HG03103 (cell line): ENCODE measurements at regions not wholly inside any gene's neighbourhood (a gene's known extent, or its start where the extent isn't known, plus 50 kb on each side); places are given as distances from the start of the nearest gene placed in this dataset.

Experiments used
- ATAC-seq: cut with Tn5 transposase; IDR thresholded peaks from one replicate; pipeline ENCODE4 v1.9.1; 2021; ENCODE audit warnings: low read depth; ENCODE audit not compliant: unreplicated experiment

DNA sequence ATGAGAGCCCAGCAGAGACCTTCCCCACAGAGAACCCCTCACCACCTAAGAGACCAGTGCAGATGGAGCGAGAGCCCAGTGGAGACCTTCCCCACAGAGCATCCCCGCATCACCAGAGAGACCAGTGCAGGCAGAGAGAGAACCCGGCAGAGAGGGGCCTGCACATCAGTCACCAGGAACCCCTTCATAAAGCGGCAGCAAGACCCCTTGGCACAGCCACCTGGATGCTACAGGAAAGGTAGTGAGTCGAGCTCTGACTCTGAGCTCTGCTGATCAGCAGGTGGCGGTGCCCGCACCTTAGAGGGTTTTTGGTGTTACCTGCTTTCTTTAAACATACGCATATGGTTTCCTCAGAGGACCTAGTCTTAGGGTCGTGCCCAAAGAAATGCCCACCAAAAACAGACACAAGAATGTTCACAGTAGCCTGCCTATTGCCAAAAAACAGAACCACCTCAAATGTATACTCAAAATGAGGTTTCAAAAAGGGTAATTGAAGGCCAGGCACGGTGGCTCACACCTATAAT, 678.7 kb downstream of the BRD1 start:
- ATAC-seq: no peak

DNA sequence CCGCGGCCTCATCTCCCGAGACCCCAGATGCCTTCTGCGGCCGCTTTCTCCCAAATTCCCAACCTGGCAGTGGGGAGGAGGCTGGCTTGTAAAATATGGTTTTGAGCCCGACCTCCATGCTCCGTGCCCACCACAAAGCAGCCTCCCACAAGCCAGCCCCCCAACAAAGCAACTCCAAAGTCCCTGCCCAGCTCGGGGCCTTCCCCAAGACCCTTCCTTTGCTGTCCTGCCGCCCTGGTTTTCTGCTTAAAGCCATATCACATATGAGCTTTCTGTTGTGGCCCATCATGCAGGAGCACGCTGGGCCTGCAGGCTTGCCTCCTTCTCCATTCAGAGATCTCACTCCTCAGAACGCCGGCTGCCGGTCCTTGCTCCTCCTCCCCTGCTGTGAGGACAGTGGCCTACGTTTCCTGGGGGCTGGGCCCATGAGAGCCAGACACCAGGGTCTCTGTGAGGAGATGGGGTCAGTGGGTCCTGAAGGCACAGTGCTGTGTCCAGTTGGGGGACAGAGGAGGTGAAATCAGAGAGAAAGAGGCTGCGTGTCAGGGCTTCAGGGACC, 680.0 kb downstream of the BRD1 start:
- no peak for ATAC-seq

DNA sequence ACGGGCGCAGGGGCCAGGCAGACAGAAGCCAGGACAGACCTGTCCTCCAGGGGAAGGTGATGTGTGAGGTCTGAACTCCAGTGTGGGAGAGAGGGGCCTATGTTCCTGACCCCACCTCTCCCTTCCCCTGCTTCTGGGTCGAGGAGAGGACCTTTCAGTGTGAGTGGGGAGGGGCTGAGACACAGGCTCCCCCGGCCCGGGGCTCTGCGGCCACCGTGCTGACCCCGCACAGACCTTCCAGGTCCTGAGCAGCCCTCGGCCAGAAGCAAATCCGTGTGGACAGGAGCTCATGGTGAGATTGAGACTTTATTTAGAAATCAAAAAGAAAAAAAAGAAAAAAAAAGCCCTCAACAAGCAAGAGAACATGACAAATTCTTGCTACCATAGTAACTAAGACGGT, 680.5 kb downstream of the BRD1 start:
- no peak for ATAC-seq

DNA sequence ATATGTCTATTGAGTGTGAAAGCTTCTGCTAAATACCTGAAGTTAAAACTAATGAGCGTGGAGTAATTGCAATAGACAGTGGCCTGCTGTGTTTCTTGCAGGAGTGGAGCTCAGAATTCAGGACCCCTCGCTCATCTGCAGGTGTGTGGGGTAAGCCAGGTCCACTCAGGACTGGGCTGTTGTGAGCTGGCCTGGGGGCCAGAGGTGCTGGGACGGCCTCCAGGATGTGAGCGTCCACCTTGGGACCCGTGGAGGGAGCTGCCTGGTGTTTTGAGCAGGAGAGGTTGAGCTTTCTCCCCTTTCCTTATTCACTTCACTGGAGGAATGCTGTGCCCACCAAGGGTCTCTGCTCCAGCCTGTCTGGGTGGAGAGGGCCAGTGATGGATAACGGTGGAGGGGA, 681.2 kb downstream of the BRD1 start:
- no peak for ATAC-seq

DNA sequence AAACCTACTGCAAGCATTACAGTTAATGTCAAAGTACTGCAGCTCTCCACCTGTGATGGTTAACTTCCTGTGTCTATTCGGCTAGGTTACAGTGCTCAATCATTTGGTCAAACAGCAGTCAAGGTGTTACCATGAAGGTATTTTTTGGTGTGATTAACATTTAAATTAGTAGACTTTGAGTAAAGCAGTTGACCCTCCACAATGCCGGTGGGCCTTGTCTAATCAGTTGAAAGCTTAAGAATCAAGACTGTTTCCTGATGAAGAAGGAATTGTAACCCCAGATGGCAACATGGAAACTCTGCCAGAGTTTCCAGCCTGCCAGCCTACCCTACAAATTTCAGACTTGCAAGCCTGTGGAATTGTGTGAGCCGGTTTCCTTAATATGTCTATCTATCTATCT, 683.9 kb downstream of the BRD1 start:
- no peak for ATAC-seq

DNA sequence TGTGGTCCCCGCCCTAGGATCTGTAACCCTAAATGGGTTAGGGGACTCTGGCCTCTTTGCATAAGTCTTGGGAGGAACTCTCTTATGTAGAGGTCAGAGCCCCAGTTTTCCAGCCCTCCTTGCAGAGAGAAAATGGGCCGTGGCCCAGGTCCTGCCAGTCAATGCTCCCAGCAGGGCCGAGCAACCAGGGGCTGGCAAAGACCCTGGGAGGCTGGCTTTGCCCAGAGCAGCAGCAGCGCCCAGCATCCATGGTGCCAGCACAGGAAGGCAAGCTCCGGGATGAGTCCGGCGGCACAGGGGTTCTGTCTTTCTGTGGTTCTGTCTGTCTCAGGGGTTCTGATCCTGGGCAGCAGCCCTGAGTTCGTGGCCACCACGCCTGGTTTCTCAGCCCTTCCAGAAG, 684.8 kb downstream of the BRD1 start:
- ATAC-seq: no peak

DNA sequence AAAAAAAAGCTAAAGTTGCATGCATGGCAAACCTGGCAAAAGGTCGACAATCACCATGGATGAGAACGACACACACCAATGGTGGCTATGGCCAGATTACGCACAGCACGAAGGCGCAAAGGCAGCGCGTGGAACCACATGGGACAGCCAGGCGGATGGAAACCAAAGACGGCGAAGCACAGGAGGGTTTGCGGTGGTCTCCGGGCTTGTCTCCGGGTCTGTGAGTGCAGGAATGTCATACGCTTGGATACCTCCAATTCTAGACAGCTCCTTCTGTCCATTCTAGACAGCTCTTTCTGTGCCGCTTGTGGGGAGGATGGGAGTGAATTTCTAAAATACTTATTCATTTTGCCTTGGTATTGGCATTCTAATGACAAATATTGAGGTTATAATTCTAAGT, 685.4 kb downstream of the BRD1 start:
- no peak for ATAC-seq

DNA sequence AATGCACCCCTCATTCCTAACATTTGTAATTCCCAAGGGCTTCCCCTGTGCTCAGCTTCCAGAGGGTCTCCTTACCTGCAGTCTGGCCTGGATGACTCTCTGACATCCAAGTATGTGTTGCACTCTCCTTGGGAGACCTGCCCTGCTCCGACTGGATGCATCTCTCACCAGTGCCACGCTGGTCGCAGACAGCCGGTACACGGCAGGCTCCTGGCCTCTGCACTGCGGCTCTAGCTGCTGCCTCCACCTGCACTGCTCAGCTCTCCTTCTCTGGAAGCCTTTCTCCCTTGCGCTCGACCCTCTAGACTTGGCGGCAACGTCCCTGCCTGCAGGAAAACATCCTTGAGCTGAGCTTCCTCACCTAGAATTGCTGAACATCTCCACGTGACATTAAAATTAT, 685.9 kb downstream of the BRD1 start:
- no peak for ATAC-seq

DNA sequence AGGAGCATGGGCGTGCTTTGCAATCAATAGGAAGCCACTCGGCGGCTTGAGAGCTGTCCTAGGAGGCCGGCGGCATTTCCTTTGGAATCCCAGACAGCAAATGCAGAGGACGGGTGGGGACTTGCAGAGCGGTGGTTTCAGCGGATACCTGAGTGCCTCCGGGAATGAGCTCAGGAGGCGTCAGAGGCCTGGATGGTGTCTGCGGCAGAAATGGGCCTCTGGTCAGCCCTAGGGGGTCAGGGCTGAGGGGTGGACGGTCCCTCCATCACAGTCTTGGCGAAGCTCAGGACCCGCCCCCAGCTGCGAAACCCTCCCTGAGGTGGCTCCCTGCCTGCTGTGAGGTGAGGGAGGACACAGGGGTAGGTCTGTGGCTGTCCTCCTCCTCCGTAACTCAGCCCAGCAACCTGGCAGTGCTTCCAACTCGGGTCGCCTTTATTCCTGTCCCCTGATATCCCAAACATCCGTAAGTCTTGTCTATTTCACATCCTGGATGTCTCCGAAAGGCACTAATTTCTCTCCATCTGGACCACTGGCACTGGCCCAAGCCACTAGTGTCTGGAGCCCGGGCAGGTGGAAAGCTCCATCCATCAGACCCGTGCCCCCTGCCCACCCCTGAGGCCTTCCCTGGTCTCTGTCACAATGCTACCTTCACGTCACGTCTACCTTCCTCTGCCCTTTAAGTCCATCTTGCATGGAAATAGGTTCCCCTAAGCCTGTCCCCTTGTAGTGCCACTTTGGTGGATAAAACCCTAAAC, 686.6 kb downstream of the BRD1 start:
- no peak for ATAC-seq

DNA sequence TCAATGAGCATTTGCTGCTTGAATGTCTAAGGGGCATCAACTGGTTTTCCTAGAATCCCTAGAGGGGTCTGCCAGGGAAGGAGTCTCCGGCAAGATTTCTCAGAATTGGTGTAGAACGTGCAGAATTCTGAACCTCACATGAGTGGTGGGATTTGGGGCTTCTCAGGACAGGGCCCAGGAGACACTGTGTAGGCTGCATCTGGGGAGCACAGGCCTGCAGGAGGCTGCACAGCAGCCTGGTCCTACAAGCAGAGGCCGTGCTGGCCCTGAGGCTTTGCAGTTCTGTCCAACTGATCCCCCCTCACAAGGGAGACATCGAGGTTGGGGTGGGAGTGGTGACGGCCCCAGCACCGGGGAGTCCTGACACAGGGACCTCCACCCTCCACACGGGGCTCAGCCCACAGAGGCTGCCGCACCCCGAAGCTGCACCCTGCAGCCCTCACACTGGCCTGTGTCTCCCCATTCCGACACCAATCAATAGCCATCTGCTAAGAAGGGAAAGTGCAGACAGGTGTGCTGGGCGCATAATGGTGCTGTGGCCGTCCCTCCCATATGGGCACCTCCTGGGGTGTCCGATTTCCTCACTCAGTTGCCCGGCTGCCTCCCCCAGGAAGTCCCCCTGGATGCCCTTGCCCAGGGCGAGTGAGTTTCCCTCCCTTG, 688.1 kb downstream of the BRD1 start:
- no peak for ATAC-seq

DNA sequence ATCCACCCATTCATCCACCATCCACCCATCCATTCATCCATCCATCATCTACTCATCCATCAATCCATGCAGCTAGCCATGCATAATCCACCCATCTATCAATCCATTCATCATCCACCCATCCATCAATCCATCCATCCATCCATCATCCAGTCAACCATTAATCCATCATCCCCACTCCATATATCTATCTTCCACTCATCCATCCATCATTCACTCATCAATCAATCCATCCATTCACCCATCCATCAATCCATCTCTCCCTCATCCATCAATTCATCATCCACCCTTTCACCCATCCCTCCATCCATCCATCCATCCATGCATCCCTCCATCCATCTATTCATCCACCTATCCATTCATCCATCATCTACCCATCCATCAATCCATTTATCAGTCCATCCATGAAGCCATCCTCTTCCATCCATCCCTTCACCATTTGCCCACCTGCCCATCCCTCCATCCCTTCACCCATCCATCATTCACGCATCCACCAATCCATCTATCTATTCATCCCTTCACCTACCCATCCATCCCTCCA, 689.4 kb downstream of the BRD1 start:
- ATAC-seq: no peak

DNA sequence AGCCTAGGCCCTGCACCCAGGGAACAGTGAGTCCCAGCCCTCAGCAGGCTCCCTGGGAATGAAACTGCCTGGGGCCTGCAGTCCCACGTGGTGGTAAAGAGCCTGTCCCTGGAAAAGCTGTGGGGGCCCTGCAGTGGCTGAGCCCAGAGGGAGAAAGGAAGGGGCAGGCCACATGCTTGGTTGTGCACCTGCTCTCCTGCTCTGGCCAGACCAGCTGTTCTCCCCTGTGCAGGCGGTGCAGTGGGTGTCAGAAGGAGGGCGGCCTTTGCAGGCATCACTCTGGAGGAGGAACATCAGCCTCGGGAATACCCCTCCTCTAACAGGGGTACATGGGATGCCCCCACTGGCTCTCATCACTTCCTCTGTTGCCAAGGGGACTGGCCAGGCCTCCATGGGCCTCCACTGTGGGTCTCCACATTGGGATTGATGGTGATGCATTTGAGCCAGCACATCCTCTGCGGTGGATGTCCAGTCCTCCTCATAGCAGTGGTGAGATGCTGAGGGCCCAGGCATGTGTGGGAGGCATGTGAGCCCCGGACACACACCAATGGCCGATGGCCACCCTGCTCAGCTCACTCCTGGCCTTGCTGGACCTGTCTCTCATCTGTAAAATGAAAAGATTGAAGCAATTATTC, 690.4 kb downstream of the BRD1 start:
- ATAC-seq: no peak

DNA sequence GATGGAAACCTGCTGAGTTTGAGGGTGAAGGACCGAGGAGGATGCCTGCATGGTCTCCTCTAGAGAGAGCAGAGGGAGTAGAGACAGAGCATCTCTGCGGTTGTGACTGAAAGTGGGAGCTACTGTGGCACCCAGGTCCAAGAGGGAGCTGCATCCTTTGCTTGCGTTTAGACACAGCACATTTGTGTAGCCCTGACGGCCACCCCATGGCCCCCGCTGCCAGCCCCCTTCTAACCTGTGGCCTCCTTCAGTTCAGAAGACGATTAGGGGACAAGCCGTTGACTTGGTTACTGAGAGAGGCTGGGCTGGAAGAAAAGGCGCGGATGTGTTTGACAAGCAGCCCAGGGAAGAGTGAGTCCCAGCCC, 690.9 kb downstream of the BRD1 start:
- no peak for ATAC-seq

DNA sequence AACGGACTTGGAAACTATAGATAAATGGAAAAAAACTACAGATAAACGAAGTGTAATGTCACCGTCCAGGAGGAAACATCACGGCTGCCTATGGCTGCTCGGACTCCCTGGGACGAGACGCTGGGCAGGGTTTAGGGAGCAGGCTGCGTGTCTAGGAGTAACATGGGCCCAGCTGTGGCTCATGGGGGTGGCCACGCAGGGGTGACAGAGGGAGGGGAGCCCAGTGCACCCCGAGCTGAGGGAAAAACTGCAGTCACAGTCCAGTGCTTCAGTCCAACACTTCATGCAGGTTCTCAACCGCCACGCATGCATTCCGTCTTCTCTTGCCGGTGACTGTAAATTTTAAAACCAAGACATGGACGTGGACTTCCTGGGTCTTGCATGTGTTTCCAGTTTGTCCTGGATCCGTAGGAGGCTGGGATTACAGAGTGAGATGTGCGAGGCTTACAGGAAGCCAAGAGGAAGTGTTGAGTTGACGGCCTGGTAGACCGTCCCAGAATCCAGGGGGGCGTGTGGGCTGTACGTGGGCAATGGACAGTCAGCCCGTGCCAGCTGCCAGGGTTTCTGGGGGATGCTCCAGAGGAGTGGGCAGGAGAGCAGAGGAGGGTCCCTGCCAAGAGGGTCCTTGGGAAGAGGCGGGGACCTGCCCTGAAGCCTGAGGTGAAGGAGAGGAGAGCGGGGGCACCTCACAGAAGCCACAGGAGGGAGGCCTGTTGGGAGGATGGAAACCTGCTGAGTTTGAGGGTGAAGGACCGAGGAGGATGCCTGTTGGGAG, 691.4 kb downstream of the BRD1 start:
- ATAC-seq: no peak

DNA sequence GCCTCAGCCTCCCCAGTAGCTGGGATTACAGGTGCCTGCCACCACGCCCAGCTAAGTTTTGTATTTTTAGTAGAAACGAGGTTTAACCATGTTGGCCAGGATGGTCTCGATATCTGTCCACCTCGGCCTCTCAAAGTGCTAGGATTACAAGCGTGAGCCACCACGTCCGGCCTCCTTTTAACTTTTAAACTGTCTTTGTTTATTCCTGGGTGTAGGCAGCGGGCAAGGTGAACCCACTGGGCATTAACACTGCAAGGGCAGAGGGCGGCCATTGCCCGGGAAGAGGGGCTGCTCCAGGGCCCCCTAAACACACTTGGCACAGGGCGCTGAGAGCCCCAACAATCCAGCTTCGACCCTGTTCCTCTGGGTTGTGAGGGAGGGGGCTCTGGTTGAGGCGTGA, 693.6 kb downstream of the BRD1 start:
- no peak for ATAC-seq

DNA sequence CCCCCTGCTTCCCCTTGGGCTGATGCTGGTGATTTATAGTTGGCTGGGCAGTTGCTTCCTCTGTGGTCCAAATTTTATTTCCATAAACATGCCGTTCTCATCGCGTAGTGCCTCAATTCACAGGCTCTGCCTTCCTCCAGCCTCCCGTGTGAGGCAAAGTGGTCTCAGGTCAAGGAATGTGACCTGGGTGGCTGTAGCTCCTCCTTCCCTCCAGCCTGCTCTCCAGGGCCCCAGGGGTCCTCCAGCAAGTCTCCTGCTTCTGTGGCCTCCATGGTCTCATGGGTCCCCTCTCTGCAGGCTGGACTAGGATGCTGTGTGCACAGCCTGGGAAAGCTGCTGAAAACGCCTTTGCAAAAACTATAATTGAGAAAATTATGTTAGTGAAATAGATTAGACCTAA, 694.1 kb downstream of the BRD1 start:
- ATAC-seq: no peak

DNA sequence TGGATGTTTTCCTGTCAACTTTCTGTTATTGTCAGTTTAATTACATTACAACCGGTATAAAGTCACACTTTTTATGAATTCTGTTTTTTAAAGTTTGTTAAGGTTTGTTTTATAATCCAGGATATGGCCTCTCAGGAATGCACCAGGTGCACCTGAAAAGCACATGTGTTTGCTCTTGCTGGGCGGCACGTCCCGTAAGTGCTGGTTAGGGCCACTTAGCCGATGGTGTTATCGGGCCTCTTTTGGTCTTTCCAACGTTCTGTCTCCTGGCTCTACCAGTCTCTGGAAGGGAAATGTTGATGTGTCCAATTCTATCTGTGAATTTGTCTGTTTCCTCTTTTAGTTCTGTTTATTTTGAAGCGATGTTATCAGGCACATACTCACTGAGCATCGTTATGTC, 695.7 kb downstream of the BRD1 start:
- no peak for ATAC-seq

DNA sequence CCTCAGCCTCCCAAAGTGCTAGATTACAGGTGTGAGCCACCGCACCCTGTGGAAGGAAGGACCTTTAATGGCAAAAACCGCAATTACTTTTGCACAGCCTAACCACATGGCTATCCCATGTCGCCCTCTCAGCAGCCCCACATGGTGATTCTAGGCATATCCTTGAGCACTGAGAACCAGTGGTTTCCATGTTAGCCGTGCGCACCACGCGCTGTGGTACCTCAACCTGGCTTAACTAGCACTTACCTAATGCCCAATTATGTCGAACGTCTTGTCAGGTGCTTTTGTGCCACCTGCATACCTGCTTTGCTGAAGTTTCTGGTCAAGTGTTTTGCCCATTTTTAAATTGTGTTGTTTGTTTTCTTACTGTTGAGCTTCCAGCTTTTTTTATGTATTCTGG, 697.9 kb downstream of the BRD1 start:
- no peak for ATAC-seq

DNA sequence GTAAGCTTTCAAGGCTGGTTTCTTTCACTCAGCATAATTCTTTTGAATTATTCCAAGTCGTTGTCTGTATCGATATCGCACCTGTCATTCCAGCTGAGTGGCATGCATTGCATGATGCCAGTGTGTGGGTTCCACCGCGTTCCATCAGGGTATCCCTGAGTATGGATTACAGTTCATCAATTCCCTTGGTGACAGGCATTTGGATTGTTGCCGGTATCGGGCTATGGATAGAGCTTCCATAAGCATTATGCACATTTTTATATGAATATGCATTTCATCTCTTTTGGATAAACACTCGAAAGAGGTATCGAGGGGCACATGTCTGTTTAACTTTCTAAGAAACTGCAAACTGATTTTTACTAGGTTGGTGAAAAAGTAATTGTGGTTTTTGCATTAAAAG, 698.8 kb downstream of the BRD1 start:
- no peak for ATAC-seq

DNA sequence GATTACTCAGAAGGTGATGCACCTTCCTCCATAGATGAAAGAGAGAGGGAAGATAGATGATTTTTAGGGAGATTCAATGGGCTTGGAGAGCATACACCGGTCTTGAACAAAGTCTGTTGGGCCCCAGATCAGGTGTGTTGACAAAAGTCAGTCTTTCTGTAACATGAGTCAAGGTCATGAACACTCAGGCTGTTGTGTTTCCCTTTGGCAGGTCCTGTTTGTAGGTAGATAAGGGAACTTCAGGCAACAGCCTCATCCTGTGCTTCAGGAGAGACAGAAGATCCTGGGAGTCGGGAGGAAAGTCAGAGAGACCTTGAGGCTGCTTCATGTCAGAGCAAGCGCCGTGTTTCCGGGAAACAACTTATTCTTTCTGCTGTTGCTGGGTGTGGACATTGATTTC, 703.1 kb downstream of the BRD1 start:
- ATAC-seq: no peak
